ENCODE measurements at regions not wholly inside any gene's neighbourhood (a gene's known extent, or its start where the extent isn't known, plus 50 kb on each side); places are given as distances from the start of the nearest gene placed in this dataset.

DNA sequence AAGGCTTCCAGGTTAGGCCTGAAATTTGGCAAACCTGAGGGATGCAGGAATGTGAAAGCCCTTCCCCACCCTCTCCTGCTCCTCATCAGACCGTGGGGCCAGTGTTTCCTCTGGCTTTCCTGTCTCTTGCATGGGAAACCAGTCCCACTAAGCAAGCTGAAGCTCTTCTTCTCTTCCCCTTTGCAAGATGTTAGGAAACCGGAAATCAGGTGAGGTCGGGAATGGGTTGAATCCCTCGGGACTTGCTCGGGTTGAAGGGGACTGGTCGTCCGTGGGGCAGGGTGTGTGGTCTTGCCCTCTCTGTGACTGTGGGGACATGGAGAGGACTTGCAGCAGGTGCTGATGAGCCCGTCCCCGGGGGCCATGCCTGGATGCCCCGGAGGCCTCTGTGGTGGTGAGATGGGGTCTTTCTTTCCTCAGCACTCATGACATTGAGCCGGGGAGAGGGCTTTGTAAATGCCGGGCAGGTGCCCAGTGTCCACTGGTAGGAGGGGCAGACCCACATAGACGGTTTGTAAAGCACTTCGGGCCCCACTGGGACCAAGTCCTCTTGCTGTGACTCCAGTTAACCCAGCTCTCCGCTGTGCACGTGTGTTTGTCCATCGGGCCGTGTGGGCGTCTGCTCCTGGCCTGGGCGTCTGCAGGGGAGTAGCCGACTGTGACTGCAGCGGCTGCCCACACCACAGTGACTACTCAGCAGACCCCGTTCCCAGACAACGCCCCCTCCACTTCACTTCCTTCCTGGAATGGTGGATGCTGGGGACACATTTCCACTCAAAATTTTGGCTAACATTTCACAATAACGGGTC, 373.9 kb downstream of the GLRX3 start:
- H3K9me2 ChIP-seq (ENCODE audit: insufficient read depth): no peaks in the 10 kb centered on the region
- in situ Hi-C loops (cut with MboI): no loop called here
- no peaks in the 10 kb centered on the region for H3K27me3 ChIP-seq (replicated peaks; ENCODE audit: insufficient read depth)
- no peak overlapping the region for H3K4me2 ChIP-seq (ENCODE audit: unreplicated experiment)
- H3K9me3 ChIP-seq (ENCODE audit: low read depth): no peaks in the 10 kb centered on the region
- no peaks in the 10 kb centered on the region for H4K20me1 ChIP-seq (ENCODE audit: insufficient read depth)
- H3K36me3 ChIP-seq (ENCODE audit: low read depth): no peaks in the 10 kb centered on the region
- 42 to 47% methylated on average over 25 of the region's 25 CpGs for WGBS, 2 experiments (ENCODE audit: low coverage in 1 of 2, low lambda C conversion rate in 2 of 2, missing lambda C conversion rate in 2 of 2)
- H3K9ac ChIP-seq: no peak overlapping the region
- H3K4me3 ChIP-seq: no peak overlapping the region
- no peak overlapping the region for H2AFZ ChIP-seq
- DNase-seq: no peak
- H3K27ac ChIP-seq: no peak overlapping the region
- no peaks in the 10 kb centered on the region for H3K4me1 ChIP-seq (ENCODE audit: insufficient read depth)
- H3F3A ChIP-seq (ENCODE audit: insufficient read depth): no peaks in the 10 kb centered on the region
- no peaks in the 10 kb centered on the region for H3K79me2 ChIP-seq (ENCODE audit: insufficient read depth)
- TF ChIP-seq EZH2phosphoT487 (IDR thresholded peaks at IDR 0.05; ENCODE audit: insufficient read depth, low read depth) (no peak), EZH2 (IDR thresholded peaks at IDR 0.05; ENCODE audit: insufficient read depth, poor library complexity, severe bottlenecking) (no peak)

DNA sequence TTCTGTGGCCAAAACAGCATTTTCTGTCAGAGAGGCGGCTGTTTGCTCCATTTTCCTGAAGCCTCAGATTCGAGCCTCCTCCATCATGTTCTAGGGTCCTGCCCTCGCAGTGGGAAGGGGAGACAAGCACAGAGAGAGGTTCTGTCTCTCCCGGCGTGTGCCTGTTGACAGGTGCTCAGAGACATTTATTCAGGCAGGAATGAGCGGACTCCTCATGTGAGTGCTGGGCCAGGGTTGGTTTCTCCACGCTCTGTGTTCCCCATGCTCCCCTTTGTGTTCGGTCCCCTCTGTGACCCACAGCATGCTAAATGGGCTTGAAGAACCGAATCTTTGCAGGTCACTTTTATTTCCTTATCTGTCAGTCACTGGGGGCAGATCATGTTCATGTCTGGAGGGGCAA, 374.6 kb downstream of the GLRX3 start:
- Histone ChIP-seq H3K4me2 (ENCODE audit: unreplicated experiment) (no peak overlapping the region), H3K27ac (no peak overlapping the region), H3K4me3 (no peak overlapping the region), H3K9ac (no peak overlapping the region), H3K36me3 (ENCODE audit: low read depth) (no peaks in the 10 kb centered on the region), H3F3A (ENCODE audit: insufficient read depth) (no peaks in the 10 kb centered on the region), H3K9me3 (ENCODE audit: low read depth) (no peaks in the 10 kb centered on the region), H2AFZ (no peak overlapping the region), H3K79me2 (ENCODE audit: insufficient read depth) (no peaks in the 10 kb centered on the region), H3K4me1 (ENCODE audit: insufficient read depth) (no peaks in the 10 kb centered on the region), H4K20me1 (ENCODE audit: insufficient read depth) (no peaks in the 10 kb centered on the region), H3K9me2 (ENCODE audit: insufficient read depth) (no peaks in the 10 kb centered on the region), H3K27me3 (replicated peaks; ENCODE audit: insufficient read depth) (no peaks in the 10 kb centered on the region)
- no peak for DNase-seq
- WGBS, 2 experiments (ENCODE audit: low coverage in 1 of 2, low lambda C conversion rate in 2 of 2, missing lambda C conversion rate in 2 of 2): 37 to 43% methylated on average over 9 of the region's 9 CpGs
- no peak for TF ChIP-seq EZH2 (IDR thresholded peaks at IDR 0.05; ENCODE audit: insufficient read depth, poor library complexity, severe bottlenecking)
- TF ChIP-seq EZH2phosphoT487 (IDR thresholded peaks at IDR 0.05; ENCODE audit: insufficient read depth, low read depth): no peak
- in situ Hi-C loops (cut with MboI): no loop called here

GRCh38 chr10:130511766-130512165, 375.6 kb downstream of the GLRX3 start:
- Histone ChIP-seq H3K27ac (no peak overlapping the region), H3K36me3 (ENCODE audit: low read depth) (no peaks in the 10 kb centered on the region), H3K79me2 (ENCODE audit: insufficient read depth) (no peaks in the 10 kb centered on the region), H3K27me3 (replicated peaks; ENCODE audit: insufficient read depth) (no peaks in the 10 kb centered on the region), H3K4me2 (ENCODE audit: unreplicated experiment) (no peak overlapping the region), H3F3A (ENCODE audit: insufficient read depth) (no peaks in the 10 kb centered on the region), H3K4me3 (no peak overlapping the region), H3K9ac (no peak overlapping the region), H3K9me3 (ENCODE audit: low read depth) (no peaks in the 10 kb centered on the region), H4K20me1 (ENCODE audit: insufficient read depth) (no peaks in the 10 kb centered on the region), H2AFZ (no peak overlapping the region), H3K4me1 (ENCODE audit: insufficient read depth) (no peaks in the 10 kb centered on the region), H3K9me2 (ENCODE audit: insufficient read depth) (no peaks in the 10 kb centered on the region)
- no peak for TF ChIP-seq EZH2phosphoT487 (IDR thresholded peaks at IDR 0.05; ENCODE audit: insufficient read depth, low read depth)
- no peak for TF ChIP-seq EZH2 (IDR thresholded peaks at IDR 0.05; ENCODE audit: insufficient read depth, poor library complexity, severe bottlenecking)
- in situ Hi-C loops (cut with MboI): no loop called here
- DNase-seq: no peak
- 12 to 14% methylated on average over 10 of the region's 10 CpGs for WGBS, 2 experiments (ENCODE audit: low coverage in 1 of 2, low lambda C conversion rate in 2 of 2, missing lambda C conversion rate in 2 of 2)

GRCh38 chr10:130512936-130513335, 376.7 kb downstream of the GLRX3 start:
- no peaks in the 10 kb centered on the region for H3K27me3 ChIP-seq (replicated peaks; ENCODE audit: insufficient read depth)
- no peak for DNase-seq
- H3K36me3 ChIP-seq (ENCODE audit: low read depth): no peaks in the 10 kb centered on the region
- no peaks in the 10 kb centered on the region for H4K20me1 ChIP-seq (ENCODE audit: insufficient read depth)
- no peak overlapping the region for H3K9ac ChIP-seq
- in situ Hi-C loops (cut with MboI): no loop called here
- no peak for TF ChIP-seq EZH2 (IDR thresholded peaks at IDR 0.05; ENCODE audit: insufficient read depth, poor library complexity, severe bottlenecking)
- no peak for TF ChIP-seq EZH2phosphoT487 (IDR thresholded peaks at IDR 0.05; ENCODE audit: insufficient read depth, low read depth)
- H3K9me3 ChIP-seq (ENCODE audit: low read depth): no peaks in the 10 kb centered on the region
- no peaks in the 10 kb centered on the region for H3K79me2 ChIP-seq (ENCODE audit: insufficient read depth)
- no peak overlapping the region for H3K27ac ChIP-seq
- no peaks in the 10 kb centered on the region for H3K9me2 ChIP-seq (ENCODE audit: insufficient read depth)
- H3K4me2 ChIP-seq (ENCODE audit: unreplicated experiment): no peak overlapping the region
- no peak overlapping the region for H3K4me3 ChIP-seq
- H2AFZ ChIP-seq: no peak overlapping the region
- H3F3A ChIP-seq (ENCODE audit: insufficient read depth): no peaks in the 10 kb centered on the region
- 25 to 36% methylated on average over 1 of the region's 1 CpG for WGBS, 2 experiments (ENCODE audit: low coverage in 1 of 2, low lambda C conversion rate in 2 of 2, missing lambda C conversion rate in 2 of 2)
- H3K4me1 ChIP-seq (ENCODE audit: insufficient read depth): no peaks in the 10 kb centered on the region

All from GM23248 (cell line).